OCI-LY7 (cell line): ENCODE measurements at regions not wholly inside any gene's neighbourhood (a gene's known extent, or its start where the extent isn't known, plus 50 kb on each side); places are given as distances from the start of the nearest gene placed in this dataset.

Experiments
- CTCF ChIP-seq: fragments of 200-600 bp; sonication (generic); conservative IDR thresholded peaks from 2 replicates; pipeline ENCODE4 v1.5.1; 2014; ENCODE audit warnings: mild to moderate bottlenecking, antibody characterized with exemption, low read length, moderate library complexity, mixed read lengths
- EZH2phosphoT487 ChIP-seq: fragments of 200-600 bp; sonication (generic); IDR thresholded peaks from 2 replicates; pipeline ENCODE4 v1.6.1; 2018; ENCODE audit warnings: low read depth, borderline replicate concordance, mild to moderate bottlenecking, mixed run types, antibody characterized with exemption, low read length, moderate library complexity, mixed read lengths

- TF ChIP-seq CTCF (no peak), EZH2phosphoT487 (no peak)
Observed at GRCh38 chr3:103349760-103350159, 914.9 kb downstream of the ZPLD1 start.
